Caki2 (cell line): ENCODE measurements at regions not wholly inside any gene's neighbourhood (a gene's known extent, or its start where the extent isn't known, plus 50 kb on each side); places are given as distances from the start of the nearest gene placed in this dataset.
"Not testable (repeated sequence)": the region's sequence is repeated elsewhere in the genome, so short reads cannot be mapped to it uniquely, and the experiment has no call there.

Source experiments
- DNase-seq: peaks from one replicate; pipeline ENCODE4 v3.0.0-alpha.2; 2015; ENCODE audit warnings: low read depth
- in situ Hi-C: cut with HindIII; loops from 2 replicates; pipeline ENCODE4 v1.10.0; 2016; ENCODE audit warnings: low sequenced_read_pairs, low pct_unique_long_range_greater_than_20kb, mixed read lengths

GRCh38 chr10:36779238-36779846 is 346.1 kb upstream of the ANKRD30A start:
- in situ Hi-C loops, result loop anchor here (10.0 kb wide), 1 partner anchor 1145 kb away; no protein-coding TSS in a partner anchor
- peak; percentile 61 for DNase-seq

- in situ Hi-C loops, result loop anchor here (10.0 kb wide), 1 partner anchor 1144 kb away; no protein-coding TSS in a partner anchor
- DNase-seq, result no peak
These were observed 346.7 kb upstream of the ANKRD30A start for GRCh38 chr10:36778651-36779050.

- no peak for DNase-seq
- in situ Hi-C loops, result loop anchor here (10.0 kb wide), 1 partner anchor 1139 kb away; no protein-coding TSS in a partner anchor
These were observed 351.7 kb upstream of the ANKRD30A start for GRCh38 chr10:36773652-36774051.

- no peak for DNase-seq
- in situ Hi-C loops, result loop anchor here (10.0 kb wide), 1 partner anchor 1137 kb away; no protein-coding TSS in a partner anchor
These were observed 353.7 kb upstream of the ANKRD30A start for GRCh38 chr10:36771725-36772124.

- DNase-seq, result not testable (repeated sequence)
- in situ Hi-C loops, result loop anchor here (10.0 kb wide), 1 partner anchor 1135 kb away; no protein-coding TSS in a partner anchor
These were observed 355.7 kb upstream of the ANKRD30A start for GRCh38 chr10:36769741-36770140.

- no peak for DNase-seq
- in situ Hi-C loops, result no loop called here
These were observed 358.5 kb upstream of the ANKRD30A start for GRCh38 chr10:36766940-36767339.

- no peak for DNase-seq
- in situ Hi-C loops, result no loop called here
These were observed 359.0 kb upstream of the ANKRD30A start for GRCh38 chr10:36766415-36766810.

GRCh38 chr10:36765782-36766414 is 359.5 kb upstream of the ANKRD30A start:
- in situ Hi-C loops, result no loop called here
- DNase-seq, result no peak

GRCh38 chr10:36764823-36765222 is 360.6 kb upstream of the ANKRD30A start:
- DNase-seq, result no peak
- in situ Hi-C loops, result no loop called here

GRCh38 chr10:36761121-36761520 is 364.3 kb upstream of the ANKRD30A start:
- in situ Hi-C loops, result no loop called here

GRCh38 chr10:36759141-36759805 is 366.1 kb upstream of the ANKRD30A start:
- in situ Hi-C loops, result no loop called here
- DNase-seq, result no peak

More at GRCh38 chr10:36761121-36761520, 364.3 kb upstream of the ANKRD30A start:
- DNase-seq, result no peak

GRCh38 chr10:36748128-36748871 is 377.1 kb upstream of the ANKRD30A start:
- in situ Hi-C loops, result no loop called here
- no peak for DNase-seq

GRCh38 chr10:36739884-36740445 is 385.4 kb upstream of the ANKRD30A start:
- DNase-seq, result no peak
- in situ Hi-C loops, result no loop called here

- in situ Hi-C loops, result no loop called here
- DNase-seq, result no peak
These were observed 386.5 kb upstream of the ANKRD30A start for GRCh38 chr10:36738738-36739431.

- no peak for DNase-seq
- in situ Hi-C loops, result no loop called here
These were observed 389.1 kb upstream of the ANKRD30A start for GRCh38 chr10:36736311-36736710.

GRCh38 chr10:36734590-36734989 is 390.8 kb upstream of the ANKRD30A start:
- in situ Hi-C loops, result not testable (repeated sequence)

GRCh38 chr10:36730316-36730715 is 395.1 kb upstream of the ANKRD30A start:
- DNase-seq, result no peak
- in situ Hi-C loops, result no loop called here

More at GRCh38 chr10:36734590-36734989, 390.8 kb upstream of the ANKRD30A start:
- not testable (repeated sequence) for DNase-seq

- DNase-seq, result no peak
- in situ Hi-C loops, result no loop called here
These were observed 396.8 kb upstream of the ANKRD30A start for GRCh38 chr10:36728626-36729025.
